ENCODE measurements at regions not wholly inside any gene's neighbourhood (a gene's known extent, or its start where the extent isn't known, plus 50 kb on each side); places are given as distances from the start of the nearest gene placed in this dataset.

DNA sequence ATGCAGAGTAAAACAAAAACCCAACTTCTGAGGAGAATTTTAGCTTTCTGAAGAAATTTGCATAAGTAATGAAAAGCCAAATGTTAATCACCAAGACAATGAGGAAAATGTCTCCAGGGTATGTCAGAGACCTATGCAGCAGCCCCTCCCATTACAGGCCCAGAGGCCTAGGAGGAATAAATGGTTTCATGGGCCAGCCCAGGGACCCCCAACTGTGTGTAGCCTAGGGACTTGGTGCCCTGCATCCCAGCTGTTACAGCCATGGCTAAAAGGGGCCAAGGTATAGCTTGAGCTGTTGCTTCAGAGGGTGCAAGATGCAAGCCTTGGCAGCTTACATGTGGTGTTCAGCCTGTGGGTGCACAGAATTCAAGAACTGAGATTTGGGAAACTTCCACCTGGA lies 1256.9 kb upstream of the PIK3C3 start:
- no peak for DNase-seq

GRCh38 chr18:40695526-40695925 lies 1259.5 kb upstream of the PIK3C3 start:
- no peak for DNase-seq

DNA sequence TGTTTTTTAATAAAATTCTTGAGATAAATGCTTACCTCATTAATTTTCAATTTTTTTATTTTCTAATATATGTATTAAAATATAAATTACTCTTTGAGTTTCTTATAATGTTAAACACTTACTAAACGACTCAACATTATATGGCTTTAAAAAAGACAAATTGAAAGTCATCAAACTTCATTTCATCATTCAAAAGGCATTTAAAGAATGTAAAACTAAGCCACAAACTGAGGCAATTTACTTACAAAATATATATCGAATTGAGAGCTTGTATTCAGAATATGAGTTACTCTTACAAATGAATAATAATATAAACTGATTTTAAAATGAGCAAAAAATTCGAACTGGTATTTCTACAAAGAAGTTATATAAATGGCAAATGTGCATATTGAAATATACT lies 1262.2 kb upstream of the PIK3C3 start:
- DNase-seq: no peak

DNA sequence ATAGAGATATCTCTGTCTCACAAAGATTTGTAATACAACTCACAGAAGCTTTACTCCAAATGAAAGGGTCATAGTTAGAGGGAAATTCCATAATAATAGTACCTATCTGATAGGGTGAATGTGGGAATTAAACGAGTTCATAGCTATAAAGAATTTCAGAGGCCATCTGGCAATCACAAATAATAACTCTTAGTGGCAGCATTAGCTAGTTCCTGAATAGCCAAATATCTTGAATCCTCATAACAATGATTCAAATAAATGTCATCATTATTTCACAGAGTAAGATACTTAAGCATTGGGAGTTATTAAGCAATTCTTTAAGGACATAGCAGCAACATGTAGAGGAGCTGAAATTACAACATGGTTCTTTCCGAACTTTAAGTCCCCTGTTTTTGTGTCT lies 1265.0 kb upstream of the PIK3C3 start:
- no peak for DNase-seq

GRCh38 chr18:40687399-40687798 lies 1267.6 kb upstream of the PIK3C3 start:
- DNase-seq: no peak

DNA sequence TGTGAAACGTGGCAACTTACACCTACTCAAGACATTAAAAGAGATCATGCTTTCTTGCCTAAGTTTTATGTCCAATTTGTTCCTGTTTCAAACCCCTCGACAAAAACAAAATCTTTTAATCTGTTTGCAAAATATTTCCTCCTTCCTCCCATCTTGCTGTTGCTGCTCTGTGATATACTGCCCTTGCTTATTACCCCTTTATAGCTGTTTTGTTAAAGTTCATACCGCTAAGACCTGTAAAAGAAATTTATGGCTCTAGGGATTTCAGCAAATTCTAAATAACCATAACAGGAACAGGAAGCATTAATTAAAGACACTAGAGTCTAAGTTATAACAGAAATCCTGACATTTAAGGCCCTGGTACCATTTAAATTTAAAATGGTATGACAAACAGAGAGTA lies 1268.2 kb upstream of the PIK3C3 start:
- DNase-seq: no peak

DNA sequence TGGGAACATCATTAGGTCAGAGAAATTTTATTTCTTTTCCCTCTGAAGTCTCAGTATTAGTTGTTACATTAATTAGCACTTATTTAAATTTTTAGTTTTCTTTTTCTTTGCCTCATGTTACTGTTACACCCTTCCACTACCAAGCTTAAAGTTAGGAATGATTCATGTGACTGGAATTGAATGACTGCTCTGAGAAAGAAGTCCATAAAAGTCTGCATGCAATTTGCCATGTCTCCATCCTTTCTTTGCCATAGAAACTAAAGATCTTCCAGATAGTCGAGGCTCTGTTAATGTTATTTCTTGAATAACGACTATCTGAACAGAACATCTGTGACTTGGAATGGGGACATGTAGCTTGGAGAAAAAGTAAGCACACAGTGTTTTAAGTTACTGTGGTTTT lies 1269.8 kb upstream of the PIK3C3 start:
- no peak for DNase-seq

DNA sequence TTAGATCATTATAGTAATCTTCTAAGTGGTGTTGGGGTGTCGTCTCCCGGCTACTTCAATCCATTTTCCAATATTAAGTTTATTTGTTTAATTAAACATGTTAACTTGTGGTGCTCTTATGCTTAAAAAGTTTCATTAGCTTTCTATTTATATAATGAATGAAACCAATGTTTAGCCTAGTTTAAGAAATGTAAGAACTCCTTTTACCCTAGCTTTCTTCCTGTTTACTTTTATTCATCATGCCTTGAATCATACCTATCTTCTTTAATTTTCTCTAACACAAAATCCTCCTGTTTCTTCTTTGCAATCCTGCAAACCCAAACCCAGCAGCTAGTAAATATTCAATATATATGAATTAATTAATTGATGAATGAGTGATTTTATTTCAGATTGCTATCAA lies 1276.7 kb upstream of the PIK3C3 start:
- no peak for DNase-seq

- no peak for DNase-seq
Measured at GRCh38 chr18:40676668-40677067, 1278.4 kb upstream of the PIK3C3 start.

DNA sequence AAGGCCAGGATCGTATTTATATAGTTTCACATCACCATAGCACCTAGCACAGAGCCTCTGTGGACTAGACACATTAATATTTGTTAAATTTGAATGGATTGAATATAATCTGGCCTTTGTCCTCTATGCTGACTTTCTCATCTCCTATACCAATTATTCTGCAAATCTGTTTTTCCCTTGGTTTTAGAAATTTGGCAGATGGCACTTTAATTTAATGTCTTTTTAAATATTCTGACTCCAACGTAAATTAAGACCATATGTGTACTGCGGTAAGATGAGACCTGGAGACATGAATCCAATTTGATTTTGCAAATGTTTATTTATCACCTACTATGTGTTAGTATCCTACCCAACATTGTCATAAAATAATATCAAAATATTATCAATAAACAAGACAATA lies 1281.9 kb upstream of the PIK3C3 start:
- DNase-seq: no peak

- DNase-seq: no peak
Measured at GRCh38 chr18:40672590-40672989, 1282.4 kb upstream of the PIK3C3 start.

DNA sequence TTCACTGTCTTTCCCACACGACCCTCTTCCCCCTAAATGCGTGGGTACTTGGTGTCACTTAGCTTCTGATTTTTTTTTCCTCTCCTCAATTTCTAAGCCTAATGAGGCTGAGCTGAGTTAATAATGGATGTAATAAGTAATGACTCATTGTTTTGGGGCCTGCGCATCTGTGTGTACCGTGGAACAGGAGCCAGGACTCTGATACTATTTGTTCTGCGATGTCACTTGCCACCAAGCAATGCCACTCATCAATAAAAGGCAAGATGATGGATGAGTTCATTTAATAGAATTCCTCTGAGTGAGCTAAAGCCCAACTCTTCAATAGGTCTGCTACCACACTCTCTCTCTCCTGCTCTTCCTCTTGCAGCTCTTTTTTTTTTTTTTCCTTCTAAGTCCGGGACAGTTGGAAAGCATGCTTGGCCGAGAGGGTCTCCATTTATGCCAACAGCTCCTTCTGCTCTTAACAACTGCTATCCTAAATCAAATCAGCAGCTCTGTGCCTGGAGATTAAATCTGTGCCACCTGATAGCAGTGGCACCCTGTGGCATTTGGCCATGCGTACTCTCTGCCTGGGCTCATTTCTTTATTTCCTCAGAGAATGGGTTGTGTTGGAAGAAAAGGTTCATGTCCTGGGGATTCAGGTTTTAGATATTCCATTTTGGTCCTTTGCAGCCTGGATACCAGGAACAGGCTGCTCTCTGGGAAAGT lies 1284.2 kb upstream of the PIK3C3 start:
- DNase-seq: no peak

GRCh38 chr18:40662898-40663437 lies 1292.1 kb upstream of the PIK3C3 start:
- no peak for DNase-seq

- DNase-seq: no peak
Measured at GRCh38 chr18:40653682-40654081, 1301.4 kb upstream of the PIK3C3 start.

- no peak for DNase-seq
Measured at GRCh38 chr18:40652321-40652720, 1302.7 kb upstream of the PIK3C3 start.

GRCh38 chr18:40651163-40651562 lies 1303.9 kb upstream of the PIK3C3 start:
- no peak for DNase-seq

GRCh38 chr18:40642692-40643229 lies 1312.3 kb upstream of the PIK3C3 start:
- DNase-seq: no peak

GRCh38 chr18:40631319-40631718 lies 1323.7 kb upstream of the PIK3C3 start:
- no peak for DNase-seq

DNA sequence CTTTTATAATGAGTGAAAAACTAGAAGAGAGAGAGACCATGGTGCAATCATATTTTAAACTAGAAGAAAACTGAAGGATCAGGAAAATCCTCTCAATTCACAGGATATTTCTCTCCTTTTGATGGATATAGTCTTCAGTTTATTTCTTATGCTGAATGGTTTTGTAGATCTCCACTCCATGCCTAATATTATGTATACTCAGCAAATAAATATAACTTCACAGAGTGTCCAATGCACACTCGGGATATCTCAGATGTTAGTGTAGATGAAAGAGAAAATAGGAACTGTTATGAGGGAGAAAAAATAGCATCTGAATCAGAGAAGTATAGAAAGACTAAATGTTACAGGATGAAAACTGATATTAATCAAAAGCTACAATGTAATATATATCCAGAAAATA lies 1324.5 kb upstream of the PIK3C3 start:
- DNase-seq: no peak

DNA sequence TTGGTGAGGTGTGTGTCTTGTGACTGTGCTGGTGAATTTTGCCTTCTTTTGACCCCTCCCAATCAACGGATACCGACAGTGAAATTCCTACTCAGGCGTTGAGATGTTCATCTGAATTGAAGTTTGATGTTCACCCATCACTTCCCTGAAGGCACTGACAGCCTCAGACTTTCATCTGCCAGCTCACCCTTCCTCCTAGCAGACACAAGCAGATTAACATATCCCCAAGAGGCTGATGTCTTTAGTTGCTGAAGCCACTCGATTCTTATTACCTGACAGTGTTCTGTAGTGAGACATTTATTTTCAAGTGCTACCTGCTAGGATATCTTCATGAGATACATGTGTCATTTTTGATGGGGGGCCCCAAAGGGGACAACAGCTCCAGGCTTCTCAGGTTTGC lies 1330.1 kb upstream of the PIK3C3 start:
- DNase-seq: no peak

GRCh38 chr18:40613721-40614120 lies 1341.3 kb upstream of the PIK3C3 start:
- DNase-seq: no peak

- DNase-seq: no peak
Measured at GRCh38 chr18:40612356-40612755, 1342.7 kb upstream of the PIK3C3 start.

DNA sequence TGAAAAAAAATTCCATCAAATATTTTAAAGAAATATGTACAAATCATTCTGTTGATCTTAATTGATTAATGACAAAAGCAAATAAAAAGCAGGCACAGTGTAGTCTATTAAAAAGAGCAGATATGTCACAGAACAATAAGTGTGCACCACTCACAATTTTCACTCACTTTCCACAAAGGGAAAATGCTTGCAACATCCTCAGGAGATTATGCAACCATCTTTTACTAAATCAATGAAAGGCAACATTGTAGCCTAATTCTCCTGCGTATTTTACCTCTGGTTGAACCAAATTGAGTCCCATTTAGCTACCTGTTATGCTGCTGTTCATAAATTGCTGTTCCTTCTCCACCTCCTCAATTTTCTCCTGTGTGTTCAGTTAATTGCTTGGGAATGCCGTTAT lies 1346.8 kb upstream of the PIK3C3 start:
- no peak for DNase-seq

- no peak for DNase-seq
Measured at GRCh38 chr18:40607542-40608148, 1347.4 kb upstream of the PIK3C3 start.

DNA sequence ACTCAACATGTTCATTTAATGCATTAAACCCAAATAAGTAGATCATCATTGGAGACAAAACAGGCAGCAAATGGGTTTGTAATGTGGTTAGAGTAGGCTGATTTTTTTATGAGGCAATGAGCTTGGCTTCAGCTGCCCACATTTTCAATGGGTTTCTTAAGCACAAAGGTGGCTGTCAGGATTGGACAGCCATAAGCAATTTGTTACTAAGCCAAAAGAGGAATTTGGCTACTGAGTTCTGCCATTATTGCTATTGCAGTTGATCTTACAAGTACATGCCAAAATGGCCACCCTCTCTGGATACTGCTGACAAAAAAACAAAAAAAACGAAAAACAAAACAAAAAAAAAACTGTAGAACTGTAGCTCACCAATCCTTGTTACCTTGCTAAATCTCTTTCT lies 1348.0 kb upstream of the PIK3C3 start:
- no peak for DNase-seq
